ENCODE measurements at regions not wholly inside any gene's neighbourhood (a gene's known extent, or its start where the extent isn't known, plus 50 kb on each side); places are given as distances from the start of the nearest gene placed in this dataset.

- DNase-seq (peak in 2 of 6 donors; percentile 4 to 14), ATAC-seq (peak in 2 of 4 donors; percentile 50 to 57), FAIRE-seq (no peak)
- 11 to 15% methylated on average over 3 of the region's 3 CpGs for WGBS, 2 donors
- H3K4me1 ChIP-seq: peaks cover 3 to 9% (median 7%) of the 10 kb centered on the region in 3 donors
- H3K27ac ChIP-seq: no peak overlapping the region
- H3K27me3 ChIP-seq: no peaks in the 10 kb centered on the region
- no peaks in the 10 kb centered on the region for H3K9me3 ChIP-seq
- H3K4me3 ChIP-seq: no peak overlapping the region
- H3K36me3 ChIP-seq: no peaks in the 10 kb centered on the region
- no peak for TF ChIP-seq CTCF (IDR thresholded peaks at IDR 0.05)
- intact Hi-C loops (cut with DNase I): no loop called here
These were observed 174.9 kb upstream of the PAPPA start for GRCh38 chr9:115978659-115979096.

GRCh38 chr9:115980054-115980453 lies 173.5 kb upstream of the PAPPA start:
- intact Hi-C loops (cut with DNase I): no loop called here
- FAIRE-seq: no peak
- peaks cover 3 to 9% (median 7%) of the 10 kb centered on the region in 3 donors for H3K4me1 ChIP-seq
- DNase-seq: no peak
- WGBS, 2 donors: 79 to 88% methylated on average over 2 of the region's 2 CpGs
- H3K36me3 ChIP-seq: no peaks in the 10 kb centered on the region
- no peak for ATAC-seq
- no peaks in the 10 kb centered on the region for H3K9me3 ChIP-seq
- H3K27ac ChIP-seq: no peak overlapping the region
- no peak overlapping the region for H3K4me3 ChIP-seq
- no peaks in the 10 kb centered on the region for H3K27me3 ChIP-seq
- TF ChIP-seq CTCF (IDR thresholded peaks at IDR 0.05): no peak

GRCh38 chr9:115980502-115980901 lies 173.1 kb upstream of the PAPPA start:
- peak in 2 of 4 donors; percentile 14 to 30 for ATAC-seq
- no peak overlapping the region for H3K4me3 ChIP-seq
- no peaks in the 10 kb centered on the region for H3K27me3 ChIP-seq
- WGBS, 2 donors: 49 to 65% methylated on average over 1 of the region's 1 CpG
- no peak for FAIRE-seq
- intact Hi-C loops (cut with DNase I): no loop called here
- H3K27ac ChIP-seq: no peak overlapping the region
- H3K9me3 ChIP-seq: no peaks in the 10 kb centered on the region
- H3K4me1 ChIP-seq: peaks cover 3 to 9% (median 7%) of the 10 kb centered on the region in 3 donors
- no peaks in the 10 kb centered on the region for H3K36me3 ChIP-seq
- no peak for TF ChIP-seq CTCF (IDR thresholded peaks at IDR 0.05)
- no peak for DNase-seq

GRCh38 chr9:115980976-115981375 lies 172.6 kb upstream of the PAPPA start:
- intact Hi-C loops (cut with DNase I): no loop called here
- no peak for TF ChIP-seq CTCF (IDR thresholded peaks at IDR 0.05)
- ATAC-seq (no peak), DNase-seq (no peak), FAIRE-seq (no peak)
- Histone ChIP-seq H3K9me3 (no peaks in the 10 kb centered on the region), H3K4me1 (peaks cover 3 to 9% (median 7%) of the 10 kb centered on the region in 3 donors), H3K27ac (no peak overlapping the region), H3K36me3 (no peaks in the 10 kb centered on the region), H3K27me3 (no peaks in the 10 kb centered on the region), H3K4me3 (no peak overlapping the region)
- WGBS, 2 donors: 83 to 86% methylated on average over 4 of the region's 4 CpGs

GRCh38 chr9:115983366-115983765 lies 170.2 kb upstream of the PAPPA start:
- peaks cover 2 to 8% (median 7%) of the 10 kb centered on the region in 3 donors for H3K4me1 ChIP-seq
- intact Hi-C loops (cut with DNase I): no loop called here
- WGBS, 2 donors: 90 to 91% methylated on average over 6 of the region's 6 CpGs
- H3K27me3 ChIP-seq: no peaks in the 10 kb centered on the region
- DNase-seq (no peak), FAIRE-seq (no peak), ATAC-seq (no peak)
- no peak overlapping the region for H3K27ac ChIP-seq
- no peak for TF ChIP-seq CTCF (IDR thresholded peaks at IDR 0.05)
- H3K9me3 ChIP-seq: no peaks in the 10 kb centered on the region
- no peak overlapping the region for H3K4me3 ChIP-seq
- no peaks in the 10 kb centered on the region for H3K36me3 ChIP-seq
